ENCODE measurements at regions not wholly inside any gene's neighbourhood (a gene's known extent, or its start where the extent isn't known, plus 50 kb on each side); places are given as distances from the start of the nearest gene placed in this dataset.
"Not testable (repeated sequence)": the region's sequence is repeated elsewhere in the genome, so short reads cannot be mapped to it uniquely, and the experiment has no call there.

DNA sequence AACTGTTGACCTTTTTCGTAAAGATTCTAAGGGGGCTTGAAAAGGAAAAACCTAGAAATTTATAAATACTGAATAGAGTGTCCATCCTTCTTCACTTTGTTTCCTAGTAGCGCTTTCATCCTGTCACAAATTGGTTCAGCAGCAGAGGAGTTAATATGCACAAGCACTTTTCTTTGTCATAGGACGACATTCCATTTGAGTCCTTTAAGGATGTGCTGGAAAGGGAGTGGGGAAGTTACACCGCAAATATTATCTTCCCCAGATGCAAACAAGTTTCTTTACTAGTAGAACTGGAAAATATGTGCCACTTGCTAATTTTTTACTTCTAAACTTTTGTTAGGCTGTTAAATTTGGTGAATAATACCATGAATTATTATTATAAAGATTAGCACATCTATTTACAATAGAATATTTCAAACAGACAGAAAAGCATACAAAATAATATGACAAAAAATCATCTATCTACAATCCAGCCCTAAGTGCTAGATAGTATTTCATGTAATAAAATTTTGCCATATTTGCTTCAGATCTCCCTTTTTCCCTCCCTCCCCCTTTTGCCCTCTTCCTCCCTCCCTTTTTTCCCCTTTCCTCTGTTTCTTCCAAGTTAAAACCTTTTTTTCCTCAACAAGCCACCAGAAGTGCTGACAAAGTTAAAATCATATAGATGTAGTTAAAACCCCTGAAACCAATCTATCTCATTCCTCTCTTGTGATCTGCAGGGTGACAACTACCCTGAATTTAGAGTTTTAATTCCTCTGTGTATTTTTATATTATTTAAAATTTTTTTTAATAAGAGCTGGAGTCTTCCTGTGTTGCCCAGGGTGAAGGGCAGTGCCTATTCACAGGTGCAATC is 50.5 kb upstream of the MAP4K3 start:
- Mint-ChIP-seq H3K9me3 (no peaks in the 10 kb centered on the region), H3K4me3 (no peak overlapping the region), H3K36me3 (peaks cover 4% of the 10 kb centered on the region), H3K4me1 (peaks cover 10% of the 10 kb centered on the region), H3K27ac (peak overlapping the region; percentile 48), H3K27me3 (peaks cover 2% of the 10 kb centered on the region)

DNA sequence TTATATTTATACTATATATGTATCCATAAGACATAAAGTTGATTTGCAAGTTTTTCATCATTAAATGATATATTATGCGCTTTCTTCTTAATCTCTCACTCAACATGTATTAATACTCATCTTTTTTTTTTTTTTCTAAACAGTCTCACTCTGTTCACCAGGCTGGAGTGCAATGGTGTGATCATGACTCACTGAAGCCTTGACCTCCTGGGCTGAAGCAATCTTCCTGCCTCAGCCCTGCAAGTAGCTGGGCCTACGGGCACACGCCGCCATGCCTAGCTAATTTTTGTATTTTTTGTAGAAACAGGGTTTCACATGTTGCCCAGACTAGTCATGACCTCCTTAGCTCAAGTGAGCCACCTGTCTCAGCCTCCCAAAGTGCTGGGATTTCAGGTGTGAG is 51.4 kb upstream of the MAP4K3 start:
- Mint-ChIP-seq H3K27ac (no peak overlapping the region), H3K27me3 (peaks cover 2% of the 10 kb centered on the region), H3K36me3 (peaks cover 4% of the 10 kb centered on the region), H3K4me1 (peaks cover 19% of the 10 kb centered on the region), H3K9me3 (no peaks in the 10 kb centered on the region), H3K4me3 (no peak overlapping the region)

DNA sequence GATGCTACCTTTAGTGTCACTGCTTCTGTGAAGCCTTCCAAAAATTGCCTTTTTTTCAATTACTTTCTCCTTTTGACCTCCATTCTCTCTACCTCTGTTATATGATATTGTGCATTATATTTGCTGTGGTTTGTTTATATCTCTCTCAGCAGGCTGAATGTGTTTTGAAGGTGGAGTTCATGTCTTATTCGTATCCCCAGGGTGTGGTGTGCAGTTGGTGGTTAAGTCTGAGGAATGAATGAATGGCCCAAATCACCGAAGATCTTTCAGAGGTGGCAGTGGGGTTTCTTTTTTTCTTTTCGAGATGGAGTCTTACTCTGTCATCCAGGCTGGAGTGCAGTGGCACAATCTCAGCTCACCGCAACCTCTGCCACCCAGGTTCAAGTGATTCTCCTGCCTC is 53.5 kb upstream of the MAP4K3 start:
- Mint-ChIP-seq H3K36me3 (peaks cover 4% of the 10 kb centered on the region), H3K9me3 (no peaks in the 10 kb centered on the region), H3K4me1 (peaks cover 28% of the 10 kb centered on the region), H3K27ac (no peak overlapping the region), H3K27me3 (peaks cover 2% of the 10 kb centered on the region), H3K4me3 (no peak overlapping the region)

DNA sequence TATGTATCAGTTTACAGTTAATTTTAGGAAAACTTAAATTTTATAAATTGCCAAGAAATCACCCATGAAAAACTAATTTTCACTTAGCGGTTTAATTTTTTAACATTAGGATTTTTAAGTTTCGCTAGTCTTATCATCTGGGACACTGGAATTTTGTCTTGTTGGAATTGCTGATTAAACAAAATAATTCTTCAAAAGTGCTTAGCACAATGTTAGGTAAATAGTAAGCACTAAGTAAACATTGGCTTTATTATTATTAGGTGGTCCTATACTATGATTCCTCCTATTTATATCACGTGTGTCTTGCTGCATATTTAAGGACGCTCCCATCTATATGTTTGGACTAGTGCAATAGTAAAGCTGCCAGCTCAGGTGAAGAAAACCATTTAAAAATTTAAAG is 54.6 kb upstream of the MAP4K3 start:
- Mint-ChIP-seq H3K27ac (peak overlapping the region; percentile 79), H3K4me1 (peaks cover 36% of the 10 kb centered on the region), H3K4me3 (peak overlapping the region; percentile 63)

DNA sequence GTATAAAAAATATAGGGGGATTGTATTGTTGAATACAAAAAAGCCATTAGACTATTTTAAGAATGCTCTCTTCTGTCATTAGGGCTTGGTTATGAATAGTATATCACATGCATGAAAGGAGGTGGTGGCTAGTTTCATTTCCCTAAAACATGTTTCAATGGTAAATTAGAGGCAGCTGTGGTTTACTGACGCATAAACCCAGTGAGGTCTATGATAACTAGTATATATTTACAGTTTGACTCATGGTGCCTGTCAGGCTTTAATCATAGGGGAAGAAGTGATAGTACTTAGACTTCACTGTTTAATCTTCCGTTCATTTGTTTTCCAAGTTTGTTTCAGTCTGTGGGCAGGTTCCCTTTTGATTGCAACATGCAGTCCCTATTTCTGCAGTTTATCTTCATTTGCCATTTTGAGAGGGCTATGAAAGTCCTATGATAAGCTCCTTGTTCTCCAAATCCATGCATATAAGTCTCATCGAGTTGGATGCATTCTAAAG is 55.1 kb upstream of the MAP4K3 start:
- peak overlapping the region; percentile 79 for H3K27ac Mint-ChIP-seq
- peaks cover 2% of the 10 kb centered on the region for H3K27me3 Mint-ChIP-seq
- H3K9me3 Mint-ChIP-seq, result no peaks in the 10 kb centered on the region
- H3K4me3 Mint-ChIP-seq, result peak overlapping the region; percentile 63
- peaks cover 37% of the 10 kb centered on the region for H3K4me1 Mint-ChIP-seq
- peaks cover 4% of the 10 kb centered on the region for H3K36me3 Mint-ChIP-seq

More for the DNA sequence above, 54.6 kb upstream of the MAP4K3 start:
- Mint-ChIP-seq H3K27me3 (peaks cover 2% of the 10 kb centered on the region), H3K36me3 (peaks cover 4% of the 10 kb centered on the region), H3K9me3 (no peaks in the 10 kb centered on the region)

DNA sequence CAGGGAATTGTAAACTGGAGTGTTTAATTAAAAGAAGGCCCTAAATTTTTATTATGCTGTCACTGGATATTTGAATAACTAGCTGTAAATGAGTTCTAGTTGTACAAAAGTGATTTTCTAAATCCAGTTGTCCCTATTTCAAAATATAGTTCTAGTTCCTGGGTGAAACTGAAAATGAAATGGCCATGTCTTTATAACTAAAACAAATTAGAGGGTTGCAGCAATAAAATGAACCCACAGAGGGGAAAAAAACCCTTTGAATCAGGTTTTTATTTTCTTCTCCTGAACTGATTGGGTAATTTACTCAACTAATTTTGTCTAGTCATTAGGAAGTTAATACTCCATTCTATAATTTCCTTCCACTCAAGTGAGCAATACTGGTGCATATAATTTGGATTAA is 55.6 kb upstream of the MAP4K3 start:
- H3K9me3 Mint-ChIP-seq, result no peaks in the 10 kb centered on the region
- H3K27ac Mint-ChIP-seq, result peak overlapping the region; percentile 52
- H3K36me3 Mint-ChIP-seq, result peaks cover 4% of the 10 kb centered on the region
- H3K27me3 Mint-ChIP-seq, result peaks cover 1% of the 10 kb centered on the region
- no peak overlapping the region for H3K4me3 Mint-ChIP-seq
- H3K4me1 Mint-ChIP-seq, result peaks cover 37% of the 10 kb centered on the region

DNA sequence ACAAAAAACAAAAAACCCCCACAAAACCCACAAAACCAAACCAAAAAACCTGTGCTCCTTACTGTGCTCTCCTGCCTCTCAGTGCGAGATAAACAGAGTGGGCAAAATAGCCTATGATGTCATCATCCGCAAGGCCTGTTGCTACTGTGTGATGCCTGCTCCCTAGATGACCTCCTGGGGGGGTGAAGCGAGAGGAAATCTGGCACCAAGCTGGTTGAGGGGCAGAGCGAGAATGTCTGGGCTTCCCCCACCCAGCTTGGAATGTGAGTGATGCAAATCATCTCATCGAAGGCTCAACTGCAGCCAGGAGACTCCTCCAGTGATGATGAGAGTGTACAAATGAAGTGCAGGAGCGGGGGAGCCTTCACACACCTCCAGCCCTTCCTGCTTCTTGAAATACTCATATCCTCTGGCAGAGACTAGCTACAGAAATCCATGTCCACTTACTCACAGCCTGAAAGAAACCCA is 57.7 kb upstream of the MAP4K3 start:
- H3K4me3 Mint-ChIP-seq, result no peak overlapping the region

DNA sequence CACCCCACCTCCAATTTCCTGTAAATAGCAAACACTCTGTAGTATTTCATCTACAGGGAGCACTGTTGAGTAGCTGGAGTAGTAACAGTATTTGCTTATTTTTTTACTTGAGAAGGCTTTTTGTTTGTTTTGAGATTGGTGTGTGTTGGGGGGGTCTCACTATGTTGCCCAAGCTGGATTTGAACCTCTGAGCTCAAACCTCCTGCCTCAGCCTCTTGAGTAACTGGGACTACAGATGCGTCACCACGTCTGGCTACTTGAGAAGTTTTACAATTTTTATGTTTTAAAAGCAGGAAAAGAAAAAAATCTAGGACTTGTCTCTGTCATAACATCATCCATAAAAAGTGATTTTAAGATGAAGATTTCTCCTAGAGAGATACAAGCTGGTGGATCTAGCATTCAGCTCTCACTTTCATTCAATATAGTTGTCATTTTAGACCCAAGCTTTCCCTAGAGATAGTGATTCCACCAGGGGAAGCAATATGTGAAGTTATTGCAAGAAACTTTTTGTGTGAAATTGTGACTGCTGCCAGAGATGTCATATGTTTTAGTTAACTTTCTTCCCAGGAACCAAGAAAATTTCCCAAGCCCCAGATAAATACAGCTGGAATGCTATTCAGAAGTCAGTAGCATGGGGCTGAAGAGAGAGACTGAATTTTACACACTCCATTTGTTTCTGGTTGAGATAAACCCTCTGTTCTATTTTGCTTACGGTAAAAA is 60.2 kb upstream of the MAP4K3 start:
- no peaks in the 10 kb centered on the region for H3K36me3 Mint-ChIP-seq
- peaks cover 9% of the 10 kb centered on the region for H3K9me3 Mint-ChIP-seq
- H3K4me3 Mint-ChIP-seq, result no peak overlapping the region
- H3K27ac Mint-ChIP-seq, result no peak overlapping the region
- H3K27me3 Mint-ChIP-seq, result no peaks in the 10 kb centered on the region
- peaks cover 30% of the 10 kb centered on the region for H3K4me1 Mint-ChIP-seq

More for the DNA sequence above, 57.7 kb upstream of the MAP4K3 start:
- peak overlapping the region; percentile 76 for H3K27ac Mint-ChIP-seq
- peaks cover 4% of the 10 kb centered on the region for H3K36me3 Mint-ChIP-seq
- peaks cover 37% of the 10 kb centered on the region for H3K4me1 Mint-ChIP-seq
- no peaks in the 10 kb centered on the region for H3K27me3 Mint-ChIP-seq
- peaks cover 5% of the 10 kb centered on the region for H3K9me3 Mint-ChIP-seq

DNA sequence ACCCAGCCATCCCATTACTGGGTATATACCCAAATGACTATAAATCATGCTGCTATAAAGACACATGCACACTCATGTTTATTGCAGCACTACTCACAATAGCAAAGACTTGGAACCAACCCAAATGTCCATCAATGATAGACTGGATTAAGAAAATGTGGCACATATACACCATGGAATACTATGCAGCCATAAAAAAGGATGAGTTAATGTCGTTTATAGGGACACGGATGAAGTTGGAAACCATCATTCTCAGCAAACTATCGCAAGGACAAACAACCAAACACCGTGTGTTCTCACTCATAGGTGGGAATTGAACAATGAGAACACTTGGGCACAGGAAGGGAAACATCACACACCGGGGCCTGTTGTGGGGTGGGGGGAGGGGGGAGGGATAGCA is 61.1 kb upstream of the MAP4K3 start:
- H3K27me3 Mint-ChIP-seq, H3K36me3 Mint-ChIP-seq, H3K9me3 Mint-ChIP-seq, H3K4me3 Mint-ChIP-seq, H3K27ac Mint-ChIP-seq: not testable (repeated sequence)
- peaks cover 21% of the 10 kb centered on the region for H3K4me1 Mint-ChIP-seq

DNA sequence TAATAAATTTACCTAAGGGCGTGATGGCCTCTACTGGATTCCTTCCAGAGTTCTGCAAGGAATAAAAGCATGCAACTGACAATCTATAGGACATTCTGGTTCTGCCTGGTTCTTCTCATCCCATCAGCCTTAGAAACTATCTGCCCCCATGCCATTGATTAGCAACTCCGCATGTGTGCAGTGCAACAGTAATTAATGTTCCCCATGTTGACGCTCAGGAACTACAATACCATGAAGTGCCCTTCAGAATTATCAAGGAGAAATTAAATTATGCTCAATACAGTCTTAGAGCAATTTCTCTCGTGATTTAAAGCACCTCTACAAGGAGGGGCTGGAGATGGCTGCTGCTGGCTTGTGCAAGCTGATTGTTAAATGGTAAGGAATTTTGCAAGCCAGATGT is 61.7 kb upstream of the MAP4K3 start:
- H3K4me3 Mint-ChIP-seq, result no peak overlapping the region
- peaks cover 3% of the 10 kb centered on the region for H3K27me3 Mint-ChIP-seq
- no peak overlapping the region for H3K27ac Mint-ChIP-seq
- H3K4me1 Mint-ChIP-seq, result peaks cover 15% of the 10 kb centered on the region
- H3K9me3 Mint-ChIP-seq, result peaks cover 9% of the 10 kb centered on the region
- H3K36me3 Mint-ChIP-seq, result no peaks in the 10 kb centered on the region

DNA sequence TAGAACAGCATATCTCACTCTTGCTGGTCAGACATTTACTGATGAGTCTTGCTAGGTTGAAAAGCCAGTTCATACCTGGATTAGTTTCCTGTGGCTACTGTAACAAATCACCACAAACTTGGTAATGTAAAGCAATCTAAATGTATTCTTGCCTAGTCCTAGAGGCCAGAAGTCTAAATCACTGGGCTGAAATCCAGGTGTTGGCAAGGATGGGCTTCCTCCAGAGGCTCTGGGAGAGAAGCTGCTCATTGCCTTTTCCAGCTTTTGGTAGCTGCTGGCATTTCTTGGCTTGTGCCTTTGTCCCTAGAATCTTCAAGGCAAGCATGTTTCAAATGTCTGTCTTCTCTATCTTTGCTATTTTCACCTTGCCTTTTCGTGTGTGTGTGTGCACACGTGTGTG is 62.3 kb upstream of the MAP4K3 start:
- Mint-ChIP-seq H3K4me1 (peaks cover 15% of the 10 kb centered on the region), H3K27me3 (peaks cover 3% of the 10 kb centered on the region), H3K9me3 (peaks cover 9% of the 10 kb centered on the region), H3K36me3 (no peaks in the 10 kb centered on the region), H3K27ac (no peak overlapping the region), H3K4me3 (no peak overlapping the region)

DNA sequence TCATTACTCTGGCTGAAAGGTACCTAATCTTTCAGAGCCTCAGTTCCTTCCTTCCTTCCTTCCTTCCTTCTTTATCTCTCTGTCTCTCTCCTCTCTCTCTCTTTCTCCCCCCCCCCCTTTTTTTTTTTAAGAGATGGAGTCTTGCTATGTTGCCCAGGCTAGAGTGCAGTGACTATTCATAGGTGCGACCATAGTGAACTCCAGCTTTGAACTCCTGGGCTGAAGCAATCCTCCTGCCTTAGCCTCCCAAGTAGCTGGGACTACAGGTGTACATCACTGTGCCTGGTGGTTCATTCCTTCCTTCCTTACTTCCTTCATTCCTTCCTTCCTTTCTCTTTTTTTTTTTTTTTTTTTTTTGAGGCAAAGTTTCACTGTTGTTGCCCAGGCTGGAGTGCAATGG is 64.3 kb upstream of the MAP4K3 start:
- Mint-ChIP-seq H3K27ac (no peak overlapping the region), H3K4me3 (no peak overlapping the region), H3K36me3 (no peaks in the 10 kb centered on the region), H3K4me1 (peaks cover 3% of the 10 kb centered on the region), H3K9me3 (peaks cover 9% of the 10 kb centered on the region), H3K27me3 (peaks cover 5% of the 10 kb centered on the region)

DNA sequence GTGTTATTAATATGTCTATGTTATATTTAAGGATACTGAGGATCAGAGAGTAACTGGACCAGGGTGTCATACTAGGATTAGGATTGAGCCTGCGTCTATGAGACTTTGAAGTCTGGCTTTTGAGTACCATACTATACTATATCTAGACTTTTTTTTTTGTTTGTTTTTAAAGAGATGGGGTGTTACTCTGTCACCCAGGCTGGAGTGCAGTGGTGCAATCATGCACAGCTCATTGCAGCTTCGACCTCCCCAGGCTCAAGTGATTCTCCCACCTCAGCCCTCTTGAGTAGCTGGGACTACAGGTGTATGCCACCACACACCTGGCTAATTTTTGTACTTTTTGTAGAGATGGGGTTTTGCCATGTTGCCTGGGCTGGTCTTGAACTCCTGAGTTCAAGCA is 66.2 kb upstream of the MAP4K3 start:
- no peaks in the 10 kb centered on the region for H3K4me1 Mint-ChIP-seq
- no peaks in the 10 kb centered on the region for H3K36me3 Mint-ChIP-seq
- peaks cover 5% of the 10 kb centered on the region for H3K27me3 Mint-ChIP-seq
- H3K27ac Mint-ChIP-seq, result no peak overlapping the region
- H3K4me3 Mint-ChIP-seq, result no peak overlapping the region
- peaks cover 9% of the 10 kb centered on the region for H3K9me3 Mint-ChIP-seq

DNA sequence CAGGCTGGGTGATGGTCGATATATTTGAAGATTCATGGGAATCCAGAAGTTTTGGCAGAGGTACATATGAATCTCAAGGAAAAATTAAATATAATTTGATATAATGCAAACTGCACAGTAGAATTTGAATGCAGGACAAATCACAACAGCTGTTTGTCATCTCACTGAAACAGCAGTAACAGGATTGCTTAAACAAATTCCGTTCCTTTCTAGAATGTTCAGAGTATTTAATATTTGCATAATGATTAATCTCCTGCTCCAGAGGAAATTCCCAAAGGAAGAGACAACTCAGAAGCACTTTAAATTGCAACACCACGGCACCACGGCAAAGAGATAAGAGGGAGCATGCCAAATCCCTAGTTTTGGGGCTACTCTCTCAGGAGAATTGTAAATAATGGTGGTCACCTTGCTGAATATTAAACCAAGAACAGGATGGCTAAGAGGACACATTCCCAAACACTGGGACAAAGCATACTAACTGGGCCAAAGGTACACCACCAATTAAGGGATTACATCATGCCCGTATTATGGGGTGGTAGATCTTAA is 67.8 kb upstream of the MAP4K3 start:
- no peaks in the 10 kb centered on the region for H3K4me1 Mint-ChIP-seq
- H3K27ac Mint-ChIP-seq, result no peak overlapping the region
- peaks cover 5% of the 10 kb centered on the region for H3K27me3 Mint-ChIP-seq
- peaks cover 4% of the 10 kb centered on the region for H3K9me3 Mint-ChIP-seq
- no peaks in the 10 kb centered on the region for H3K36me3 Mint-ChIP-seq
- H3K4me3 Mint-ChIP-seq, result no peak overlapping the region

DNA sequence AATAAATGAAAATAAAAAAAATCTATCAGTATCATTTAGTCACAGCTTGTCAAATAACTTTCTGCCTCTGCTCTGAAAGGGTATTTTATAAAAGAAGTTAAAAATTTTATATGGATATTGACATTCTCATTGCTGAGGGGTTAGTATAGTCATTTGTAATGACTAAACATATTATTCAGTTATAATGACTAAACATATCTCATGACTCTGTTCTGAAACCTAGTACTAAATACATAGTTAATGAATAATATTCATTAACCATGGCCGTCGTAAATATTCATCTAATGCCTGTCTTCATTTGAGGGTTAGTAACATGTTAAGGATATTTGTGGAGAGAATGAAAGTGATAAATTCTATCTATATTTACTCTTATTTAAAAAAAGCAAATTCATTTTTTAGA is 69.1 kb upstream of the MAP4K3 start:
- Mint-ChIP-seq H3K9me3 (no peaks in the 10 kb centered on the region), H3K4me3 (no peak overlapping the region), H3K27me3 (peaks cover 5% of the 10 kb centered on the region), H3K4me1 (no peaks in the 10 kb centered on the region), H3K36me3 (no peaks in the 10 kb centered on the region), H3K27ac (no peak overlapping the region)

DNA sequence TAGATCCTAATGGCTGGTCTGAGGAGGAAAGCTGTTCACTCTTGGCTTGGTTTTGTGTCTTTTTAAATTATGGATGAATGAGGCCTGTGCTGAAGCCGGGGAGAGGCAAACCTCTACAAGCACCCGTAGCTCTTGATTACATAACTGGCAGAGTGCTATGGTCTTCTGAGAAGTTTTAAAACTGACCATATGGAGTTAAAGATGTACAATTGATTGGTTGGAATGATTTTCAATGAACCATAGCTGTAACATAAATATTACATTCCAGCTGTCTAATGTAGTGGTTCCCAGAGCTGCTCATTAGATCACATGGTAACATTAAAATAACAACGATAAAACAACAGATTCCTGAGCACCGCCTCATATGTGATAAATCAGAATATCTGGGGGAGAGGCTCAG is 71.1 kb upstream of the MAP4K3 start:
- Mint-ChIP-seq H3K27me3 (peaks cover 2% of the 10 kb centered on the region), H3K27ac (no peak overlapping the region), H3K4me3 (no peak overlapping the region), H3K36me3 (no peaks in the 10 kb centered on the region), H3K9me3 (no peaks in the 10 kb centered on the region), H3K4me1 (peaks cover 17% of the 10 kb centered on the region)
